Activated CD8-positive, alpha-beta memory T cell treated with anti-CD3 and anti-CD28 coated beads, Interleukin-2, amount 10 ng/mL, durations not matched to agents 7 days and 5 days (primary cell): ENCODE measurements at regions not wholly inside any gene's neighbourhood (a gene's known extent, or its start where the extent isn't known, plus 50 kb on each side); places are given as distances from the start of the nearest gene placed in this dataset.

Experiments used
- ATAC-seq: fragments of 150-1000 bp; cut with Tn5 transposase; one replicate; pipeline ENCODE4 v1.10.0; 2021; ENCODE audit warnings: moderate library complexity
- CTCF ChIA-PET: fragments of 350-600 bp; sonication (Branson Sonifier 250); formaldehyde crosslinking; loops from one replicate; lab custom pipeline; 2021; ENCODE audit warnings: antibody characterized with exemption; lab: Charles Lee
- DNase-seq: peaks from one replicate; pipeline ENCODE4 v3.0.0-alpha.2; 2020
- H3K27ac Mint-ChIP-seq: one replicate; pipeline ENCODE4 v1.8.0; 2021; ENCODE audit warnings: mild to moderate bottlenecking, mixed read lengths
- H3K27me3 Mint-ChIP-seq: one replicate; pipeline ENCODE4 v1.8.0; 2021; ENCODE audit warnings: mixed read lengths
- H3K36me3 Mint-ChIP-seq: one replicate; pipeline ENCODE4 v1.8.0; 2021; ENCODE audit warnings: mild to moderate bottlenecking, mixed read lengths
- H3K4me1 Mint-ChIP-seq: one replicate; pipeline ENCODE4 v1.8.0; 2021; ENCODE audit warnings: mixed read lengths
- H3K4me3 Mint-ChIP-seq: one replicate; pipeline ENCODE4 v1.8.0; 2021; ENCODE audit warnings: mild to moderate bottlenecking, moderate library complexity, mixed read lengths
- H3K9me3 Mint-ChIP-seq: one replicate; pipeline ENCODE4 v1.8.0; 2022; ENCODE audit warnings: low read depth, mixed read lengths

DNA sequence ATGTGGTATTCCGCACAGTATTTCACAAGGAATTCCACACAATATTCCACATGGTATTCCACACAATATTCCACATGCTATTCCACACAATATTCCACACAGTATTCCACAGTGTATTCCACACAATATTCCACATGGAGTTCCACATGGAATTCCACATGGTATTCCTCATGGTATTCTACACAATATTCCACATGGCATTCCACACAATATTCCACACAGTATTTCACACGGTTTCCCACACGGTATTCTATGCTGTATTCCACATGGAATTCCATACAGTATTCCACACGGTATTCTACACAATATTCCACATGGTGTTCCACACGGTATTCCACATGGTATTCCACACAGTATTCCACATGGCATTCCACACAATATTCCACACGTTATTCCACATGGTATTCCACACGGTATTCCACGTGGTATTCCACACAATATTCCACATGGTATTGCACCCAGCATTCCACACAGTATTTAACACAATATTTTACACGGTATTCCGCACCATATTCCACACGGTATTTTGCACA lies 137.3 kb upstream of the CHST15 start:
- Mint-ChIP-seq H3K36me3 (peaks cover 22% of the 10 kb centered on the region), H3K4me1 (peaks cover 4% of the 10 kb centered on the region), H3K4me3 (peak overlapping the region; percentile 16), H3K27me3 (no peaks in the 10 kb centered on the region), H3K9me3 (peaks cover 32% of the 10 kb centered on the region), H3K27ac (peak overlapping the region; percentile 74)
- no peak for ATAC-seq
- CTCF ChIA-PET = interaction anchor here (1.4 to 1.7 kb wide), 2 partner anchors 22 to 159 kb away, joined by 3 to 7 read pairs; no protein-coding TSS in a partner anchor
- DNase-seq = no peak

DNA sequence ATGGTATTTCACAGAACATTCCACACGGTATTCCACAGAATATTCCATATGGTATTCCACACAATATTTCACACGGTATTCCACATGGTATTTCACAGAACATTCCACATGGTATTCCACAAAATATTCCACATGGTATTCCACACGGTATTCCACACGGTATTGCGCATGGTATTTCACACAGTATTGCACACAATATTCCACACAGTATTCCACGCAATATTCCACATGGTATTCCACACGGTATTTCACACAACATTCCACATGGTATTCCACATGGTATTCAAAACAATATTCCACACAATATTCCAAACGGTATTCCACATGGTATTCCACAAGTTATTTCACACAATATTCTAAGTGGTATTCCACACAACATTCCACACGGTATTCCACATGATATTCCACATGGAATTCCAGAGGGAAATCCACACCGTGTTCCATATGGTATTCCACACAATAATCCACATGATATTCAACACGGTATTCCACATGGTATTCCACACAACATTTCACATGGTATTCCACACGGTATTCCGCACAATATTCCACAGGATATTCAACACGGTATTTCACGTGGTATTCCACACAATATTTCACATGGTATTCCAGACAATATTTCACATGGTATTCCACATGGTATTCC lies 136.7 kb upstream of the CHST15 start:
- peak overlapping the region; percentile 81 for H3K27ac Mint-ChIP-seq
- CTCF ChIA-PET = no interaction called here
- ATAC-seq (no peak), DNase-seq (no peak)
- H3K36me3 Mint-ChIP-seq = peaks cover 22% of the 10 kb centered on the region
- H3K4me1 Mint-ChIP-seq = peaks cover 4% of the 10 kb centered on the region
- peaks cover 32% of the 10 kb centered on the region for H3K9me3 Mint-ChIP-seq
- H3K27me3 Mint-ChIP-seq = no peaks in the 10 kb centered on the region
- H3K4me3 Mint-ChIP-seq = peak overlapping the region; percentile 2

DNA sequence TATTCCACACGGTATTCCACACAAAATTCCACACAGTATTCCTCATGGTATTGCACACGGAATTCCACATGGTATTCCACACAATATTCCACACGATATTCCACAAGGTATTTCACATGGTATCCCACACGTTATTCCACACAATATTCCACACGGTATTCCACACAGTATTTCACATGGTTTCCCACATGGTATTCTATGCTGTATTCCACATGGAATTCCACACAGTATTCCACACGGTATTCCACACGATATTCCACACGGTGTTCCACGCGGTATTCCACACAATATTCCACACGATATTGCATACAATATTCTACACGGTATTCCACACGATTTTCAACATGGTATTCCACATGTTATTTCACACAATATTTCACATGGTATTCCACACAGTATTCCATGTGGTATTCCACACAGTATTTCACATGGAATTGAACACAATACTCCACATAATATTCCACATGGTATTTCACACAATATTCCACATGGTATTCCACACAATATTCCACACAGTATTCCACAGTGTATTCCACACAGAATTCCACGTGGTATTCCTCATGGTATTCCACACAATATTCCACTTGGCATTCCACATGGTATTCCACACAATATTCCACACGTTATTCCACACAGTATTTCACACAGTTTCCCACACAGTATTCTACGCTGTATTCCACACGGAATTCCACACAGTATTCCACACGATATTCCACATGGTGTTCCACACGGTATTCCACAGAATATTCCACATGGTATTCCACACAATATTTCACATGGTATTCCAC lies 136.0 kb upstream of the CHST15 start:
- ATAC-seq (no peak), DNase-seq (no peak)
- CTCF ChIA-PET = no interaction called here
- Mint-ChIP-seq H3K4me1 (peaks cover 4% of the 10 kb centered on the region), H3K27ac (peak overlapping the region; percentile 81), H3K36me3 (peaks cover 22% of the 10 kb centered on the region), H3K4me3 (peak overlapping the region; percentile 2), H3K27me3 (no peaks in the 10 kb centered on the region), H3K9me3 (peaks cover 32% of the 10 kb centered on the region)

DNA sequence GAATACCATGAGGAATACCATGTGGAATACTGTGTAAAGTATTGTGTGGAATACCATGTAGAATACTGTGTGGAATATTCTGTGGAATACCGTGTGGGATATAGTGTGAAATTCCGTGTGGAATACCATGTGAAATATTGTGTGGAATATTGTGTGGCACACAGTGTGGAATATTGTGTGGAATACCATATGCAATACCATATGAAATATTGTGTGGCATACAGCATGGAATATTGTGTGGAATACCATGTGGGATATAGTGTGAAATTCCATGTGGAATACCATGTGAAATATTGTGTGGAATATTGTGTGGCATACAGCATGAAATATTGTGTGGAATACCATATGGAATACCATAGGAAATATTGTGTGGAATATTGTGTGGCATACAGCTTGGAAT lies 135.1 kb upstream of the CHST15 start:
- H3K36me3 Mint-ChIP-seq = peaks cover 22% of the 10 kb centered on the region
- no peak overlapping the region for H3K27ac Mint-ChIP-seq
- peaks cover 32% of the 10 kb centered on the region for H3K9me3 Mint-ChIP-seq
- no peak for ATAC-seq
- H3K27me3 Mint-ChIP-seq = no peaks in the 10 kb centered on the region
- H3K4me3 Mint-ChIP-seq = peak overlapping the region; percentile 14
- H3K4me1 Mint-ChIP-seq = peaks cover 4% of the 10 kb centered on the region
- no peak for DNase-seq
- CTCF ChIA-PET = no interaction called here

DNA sequence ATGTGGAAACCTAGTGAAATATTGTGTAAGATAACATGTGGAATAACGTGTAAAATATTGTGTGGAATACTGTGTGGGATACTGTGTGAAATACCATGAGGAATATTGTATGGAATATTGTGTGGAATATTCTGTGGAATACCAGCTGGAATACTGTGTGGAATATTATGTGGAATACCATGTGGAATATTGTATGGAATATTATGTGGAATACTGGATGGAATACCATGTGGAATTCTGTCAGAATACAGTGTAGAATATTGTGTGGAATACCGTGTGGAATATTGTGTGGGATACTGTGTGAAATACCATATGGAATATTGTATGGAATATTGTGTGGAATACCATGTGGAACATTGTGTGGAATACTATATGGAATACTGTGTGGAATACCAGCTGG lies 134.6 kb upstream of the CHST15 start:
- Mint-ChIP-seq H3K9me3 (peaks cover 32% of the 10 kb centered on the region), H3K27ac (peak overlapping the region; percentile 75), H3K36me3 (peaks cover 22% of the 10 kb centered on the region), H3K4me3 (peak overlapping the region; percentile 14), H3K27me3 (no peaks in the 10 kb centered on the region), H3K4me1 (peaks cover 4% of the 10 kb centered on the region)
- DNase-seq (no peak), ATAC-seq (no peak)
- CTCF ChIA-PET = no interaction called here

DNA sequence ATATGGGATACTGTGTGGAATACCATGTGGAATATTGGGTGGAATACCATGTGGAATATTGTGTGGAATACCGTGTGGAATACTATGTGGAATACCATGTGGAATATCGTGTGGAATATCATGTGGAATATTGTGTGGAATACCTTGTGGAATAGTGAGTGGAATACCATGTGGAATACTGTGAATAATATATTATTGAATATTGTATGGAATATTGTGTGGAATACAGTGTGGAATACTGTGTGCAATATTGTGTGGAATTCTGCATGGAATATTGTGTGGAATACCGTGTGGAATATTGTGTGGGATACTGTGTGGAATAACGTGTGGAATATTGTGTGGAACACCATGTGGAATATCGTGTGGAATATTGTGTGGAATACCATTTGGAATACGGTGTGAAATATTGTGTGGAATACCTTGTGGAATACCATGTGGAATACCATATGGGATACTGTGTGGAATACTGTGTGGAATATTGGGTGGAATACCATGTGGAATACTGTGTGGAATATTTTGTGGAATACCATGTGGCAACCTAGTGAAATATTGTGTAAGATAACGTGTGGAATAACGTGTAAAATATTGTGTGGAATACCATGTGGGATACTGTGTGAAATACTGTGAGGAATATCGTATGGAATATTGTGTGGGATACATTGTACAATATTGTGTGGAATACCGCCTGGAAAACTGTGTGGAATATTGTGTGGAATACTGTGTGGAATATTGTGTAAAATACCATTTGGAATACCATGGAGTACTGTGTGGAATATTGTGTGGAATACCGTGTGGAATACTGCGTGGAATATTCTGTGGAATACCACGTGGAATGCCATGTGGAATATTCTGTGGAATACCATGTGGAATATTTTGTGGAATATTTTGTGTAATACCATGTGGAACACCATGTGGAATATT lies 133.9 kb upstream of the CHST15 start:
- no peaks in the 10 kb centered on the region for H3K27me3 Mint-ChIP-seq
- H3K9me3 Mint-ChIP-seq = peaks cover 32% of the 10 kb centered on the region
- CTCF ChIA-PET = no interaction called here
- H3K27ac Mint-ChIP-seq = peak overlapping the region; percentile 75
- peak overlapping the region; percentile 14 for H3K4me3 Mint-ChIP-seq
- ATAC-seq (no peak), DNase-seq (no peak)
- H3K4me1 Mint-ChIP-seq = peaks cover 4% of the 10 kb centered on the region
- peaks cover 22% of the 10 kb centered on the region for H3K36me3 Mint-ChIP-seq

DNA sequence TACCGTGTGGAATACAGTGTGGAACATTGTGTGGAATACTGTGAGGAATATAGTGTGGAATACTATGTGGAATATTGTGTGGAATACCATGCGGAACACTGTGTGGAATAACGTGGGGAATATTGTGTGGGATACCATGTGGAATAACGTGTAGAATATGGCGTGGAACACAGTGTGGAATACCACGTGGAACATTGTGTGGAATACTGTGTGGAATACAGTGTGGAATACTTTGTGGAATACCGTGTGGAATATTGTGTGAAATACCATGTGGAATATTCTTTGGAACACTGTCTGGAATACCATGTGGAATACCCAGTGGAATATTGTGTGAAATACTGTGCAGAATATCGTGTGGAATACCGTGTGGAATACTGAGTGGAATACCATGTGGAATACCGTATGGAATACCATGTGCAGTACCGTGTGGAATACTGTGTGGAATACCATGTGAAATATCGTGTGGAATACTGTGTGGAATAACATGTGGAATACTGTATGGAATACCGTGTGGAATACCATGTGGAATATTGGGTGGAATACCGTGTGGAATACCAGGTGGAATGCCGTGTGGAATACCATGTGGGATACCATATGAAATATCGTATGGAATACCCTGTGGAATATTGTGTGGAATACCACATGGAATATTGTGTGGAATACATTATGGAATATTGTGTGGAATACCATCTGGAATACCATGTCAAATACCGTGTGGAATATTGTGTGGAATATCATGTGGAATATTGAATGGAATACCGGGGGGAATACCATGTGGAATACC lies 133.1 kb upstream of the CHST15 start:
- ATAC-seq = no peak
- CTCF ChIA-PET = interaction anchor here (1.7 kb wide), 1 partner anchor 162 kb away, joined by 7 read pairs; no protein-coding TSS in a partner anchor
- H3K9me3 Mint-ChIP-seq = peaks cover 32% of the 10 kb centered on the region

DNA sequence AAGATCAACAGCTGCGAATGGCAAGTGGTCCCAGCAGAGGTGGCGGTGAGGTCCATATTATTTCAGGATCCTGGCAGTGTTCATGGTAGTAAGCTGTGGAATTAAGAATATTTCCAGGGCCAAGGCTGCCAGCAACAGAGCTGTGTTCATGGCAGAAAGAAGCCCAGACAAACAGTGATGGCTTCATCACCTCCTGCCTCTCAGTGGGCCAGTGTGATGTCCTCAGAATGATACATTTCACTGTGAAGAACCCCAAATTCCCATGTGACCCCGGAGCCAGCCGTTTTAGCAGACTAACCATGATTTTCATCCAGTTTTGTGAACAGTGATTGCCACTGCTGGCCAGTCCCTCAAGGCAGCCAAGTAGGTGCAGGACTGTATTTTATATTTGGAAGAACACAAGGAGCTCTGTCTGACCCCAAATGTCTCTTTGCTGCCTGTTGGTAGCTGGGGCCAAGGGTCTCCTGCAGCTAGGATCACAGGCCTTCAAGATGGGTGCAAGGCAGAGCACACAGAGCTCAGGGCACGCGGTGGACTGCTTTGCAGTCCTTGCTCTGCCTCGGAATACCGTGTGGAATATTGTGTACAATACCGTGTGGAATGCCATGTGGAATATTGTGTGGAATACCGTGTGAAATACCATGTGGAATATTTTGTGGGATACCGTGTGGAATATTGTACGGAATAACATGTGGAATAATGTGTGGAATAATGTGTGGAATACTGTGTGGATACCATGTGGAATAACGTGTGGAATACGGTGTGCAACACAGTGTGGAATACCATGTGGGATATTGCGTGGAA lies 132.3 kb upstream of the CHST15 start:
- Mint-ChIP-seq H3K4me1 (peaks cover 12% of the 10 kb centered on the region), H3K36me3 (peaks cover 19% of the 10 kb centered on the region), H3K27ac (peak overlapping the region; percentile 79), H3K9me3 (peaks cover 27% of the 10 kb centered on the region), H3K4me3 (peak overlapping the region; percentile 31), H3K27me3 (no peaks in the 10 kb centered on the region)
- CTCF ChIA-PET = interaction anchor here (1.7 kb wide), 1 partner anchor 163 kb away, joined by 7 read pairs; no protein-coding TSS in a partner anchor
- peak; percentile 74 for ATAC-seq
- DNase-seq = peak; percentile 75

More for the DNA sequence above, 133.1 kb upstream of the CHST15 start:
- DNase-seq = no peak
- H3K27me3 Mint-ChIP-seq = no peaks in the 10 kb centered on the region
- H3K4me3 Mint-ChIP-seq = peak overlapping the region; percentile 31
- peaks cover 9% of the 10 kb centered on the region for H3K4me1 Mint-ChIP-seq
- peak overlapping the region; percentile 79 for H3K27ac Mint-ChIP-seq
- H3K36me3 Mint-ChIP-seq = peaks cover 22% of the 10 kb centered on the region

DNA sequence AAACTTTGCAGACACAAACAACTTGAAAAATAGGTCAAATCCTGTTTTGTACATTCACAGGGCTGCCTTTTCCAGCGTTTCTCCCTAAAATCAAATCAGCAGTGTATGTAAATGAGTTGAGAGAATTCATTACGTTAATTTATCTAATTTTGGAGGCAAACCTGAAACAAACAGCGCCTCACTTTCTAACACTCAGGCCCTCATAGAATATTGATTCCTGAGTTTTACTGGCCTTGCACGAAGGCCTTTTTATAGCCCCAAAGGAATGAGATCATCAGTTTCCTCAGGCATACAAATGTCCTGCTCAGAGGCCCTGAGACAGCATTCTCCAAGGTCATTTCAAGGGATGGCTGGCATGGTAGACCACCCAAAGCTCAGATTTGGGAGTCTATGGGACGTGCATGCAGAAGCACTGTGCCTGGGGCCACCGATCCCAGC lies 131.7 kb upstream of the CHST15 start:
- Mint-ChIP-seq H3K4me1 (peaks cover 16% of the 10 kb centered on the region), H3K36me3 (peaks cover 19% of the 10 kb centered on the region), H3K4me3 (no peak overlapping the region), H3K27me3 (no peaks in the 10 kb centered on the region), H3K9me3 (peaks cover 26% of the 10 kb centered on the region), H3K27ac (no peak overlapping the region)
- DNase-seq (no peak), ATAC-seq (no peak)
- CTCF ChIA-PET = interaction anchor here (1.7 kb wide), 1 partner anchor 164 kb away, joined by 7 read pairs; no protein-coding TSS in a partner anchor

DNA sequence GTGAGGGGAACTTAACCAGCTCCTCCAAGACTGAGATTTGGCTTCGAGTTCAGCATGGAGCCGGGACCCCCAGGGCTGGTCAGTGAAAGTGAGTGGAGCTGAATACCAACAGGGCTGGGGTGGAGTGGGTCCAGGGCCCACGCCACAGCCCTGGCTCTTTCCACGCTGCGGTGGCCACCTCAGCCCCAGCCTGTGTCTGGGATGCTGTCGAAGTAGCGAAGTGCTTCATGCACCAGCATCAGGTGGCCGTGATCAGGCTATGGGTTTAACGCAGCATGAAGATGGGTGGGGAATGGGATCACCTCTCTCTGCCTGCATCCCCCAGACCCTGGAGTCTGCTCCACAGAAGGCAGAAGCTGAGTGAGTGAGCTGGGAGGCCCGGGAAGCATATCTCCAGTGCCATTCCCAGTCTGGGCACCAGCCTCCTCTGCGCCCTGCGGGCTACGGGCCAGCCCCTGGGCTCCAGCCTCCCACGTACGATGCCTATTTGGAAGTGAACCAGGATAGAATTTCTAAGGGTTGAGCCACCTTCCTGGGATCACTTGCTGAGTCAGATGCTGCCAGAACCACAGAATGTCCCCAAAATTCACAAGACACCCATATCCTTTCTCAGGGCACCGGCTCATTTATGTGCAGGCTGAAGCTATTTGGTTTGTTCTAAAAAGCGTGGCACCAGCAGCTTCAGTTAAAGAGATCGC lies 131.1 kb upstream of the CHST15 start:
- ATAC-seq = no peak
- H3K27me3 Mint-ChIP-seq = no peaks in the 10 kb centered on the region
- CTCF ChIA-PET = interaction anchor here (1.4 to 1.7 kb wide), 2 partner anchors 164 kb away, joined by 3 to 7 read pairs; no protein-coding TSS in a partner anchor

DNA sequence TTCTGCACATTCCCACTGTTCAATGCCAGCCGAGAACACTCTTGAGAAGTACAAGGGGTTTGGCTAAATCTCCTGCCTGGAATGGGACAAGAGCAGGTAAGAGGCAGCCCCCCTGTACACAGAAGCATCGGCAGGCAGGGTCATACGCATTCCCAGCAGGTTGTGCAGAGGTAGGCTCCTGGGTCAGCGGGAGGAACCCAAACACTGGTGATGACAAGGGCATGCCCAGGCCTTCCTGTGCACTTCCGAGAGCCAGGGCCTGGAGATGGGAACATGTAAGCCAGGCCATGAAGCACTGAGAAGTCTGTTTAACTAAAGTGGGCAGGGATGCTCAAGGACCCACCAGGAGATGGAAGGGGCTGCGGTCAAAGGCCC lies 130.3 kb upstream of the CHST15 start:
- DNase-seq = no peak
- Mint-ChIP-seq H3K27ac (no peak overlapping the region), H3K4me3 (no peak overlapping the region), H3K27me3 (no peaks in the 10 kb centered on the region), H3K4me1 (peaks cover 14% of the 10 kb centered on the region), H3K36me3 (peaks cover 10% of the 10 kb centered on the region), H3K9me3 (peaks cover 17% of the 10 kb centered on the region)
- CTCF ChIA-PET = interaction anchor here (1.4 kb wide), 1 partner anchor 165 kb away, joined by 3 read pairs; no protein-coding TSS in a partner anchor
- no peak for ATAC-seq

More for the DNA sequence above, 131.1 kb upstream of the CHST15 start:
- no peak for DNase-seq
- peaks cover 15% of the 10 kb centered on the region for H3K36me3 Mint-ChIP-seq
- no peak overlapping the region for H3K27ac Mint-ChIP-seq
- H3K9me3 Mint-ChIP-seq = peaks cover 23% of the 10 kb centered on the region
- no peak overlapping the region for H3K4me3 Mint-ChIP-seq
- H3K4me1 Mint-ChIP-seq = peaks cover 16% of the 10 kb centered on the region
